Hippocampal formation (tissue), 2 donors: ENCODE measurements at regions not wholly inside any gene's neighbourhood (a gene's known extent, or its start where the extent isn't known, plus 50 kb on each side); places are given as distances from the start of the nearest gene placed in this dataset.
"Not testable (repeated sequence)": the region's sequence is repeated elsewhere in the genome, so short reads cannot be mapped to it uniquely, and the experiment has no call there.

Experiments
- DNase-seq, 2 donors: peaks; one replicate each; lab custom pipeline; 2025; lab: John Stamatoyannopoulos, UW

GRCh38 chr6:6724539-6725467 lies 136.3 kb downstream of the LY86 start:
- DNase-seq, result peak; percentile 34 to 38

GRCh38 chr6:6725468-6726209 lies 137.1 kb downstream of the LY86 start:
- no peak for DNase-seq

- no peak for DNase-seq
Observed at GRCh38 chr6:6728169-6728941, 139.8 kb downstream of the LY86 start.

GRCh38 chr6:6729971-6730370 lies 141.5 kb downstream of the LY86 start:
- DNase-seq, result no peak

GRCh38 chr6:6730831-6731230 lies 142.3 kb downstream of the LY86 start:
- no peak for DNase-seq

- no peak for DNase-seq
Observed at GRCh38 chr6:6734479-6735465, 146.3 kb downstream of the LY86 start.

- no peak for DNase-seq
Observed at GRCh38 chr6:6736791-6737654, 148.5 kb downstream of the LY86 start.

GRCh38 chr6:6737671-6738070 lies 149.2 kb downstream of the LY86 start:
- no peak for DNase-seq

GRCh38 chr6:6738108-6738507 lies 149.6 kb downstream of the LY86 start:
- DNase-seq, result no peak

- DNase-seq, result no peak
Observed at GRCh38 chr6:6738922-6739716, 150.6 kb downstream of the LY86 start.

- no peak for DNase-seq
Observed at GRCh38 chr6:6740595-6740994, 152.1 kb downstream of the LY86 start.

GRCh38 chr6:6741264-6741663 lies 152.7 kb downstream of the LY86 start:
- DNase-seq, result no peak

GRCh38 chr6:6742535-6742934 lies 154.0 kb downstream of the LY86 start:
- DNase-seq, result no peak

- DNase-seq, result no peak
Observed at GRCh38 chr6:6744551-6744950, 156.0 kb downstream of the LY86 start.

- not testable (repeated sequence) for DNase-seq
Observed at GRCh38 chr6:6745637-6746332, 157.3 kb downstream of the LY86 start.

GRCh38 chr6:6746333-6746969 lies 157.9 kb downstream of the LY86 start:
- no peak for DNase-seq

- no peak for DNase-seq
Observed at GRCh38 chr6:6746970-6747338, 158.4 kb downstream of the LY86 start.

- DNase-seq, result no peak
Observed at GRCh38 chr6:6747371-6747770, 158.9 kb downstream of the LY86 start.
